Activated T-cell treated with anti-CD3 and anti-CD28 coated beads, Interleukin-2, amount 50 U/mL, for 24 hours (primary cell): ENCODE measurements at regions not wholly inside any gene's neighbourhood (a gene's known extent, or its start where the extent isn't known, plus 50 kb on each side); places are given as distances from the start of the nearest gene placed in this dataset.

ENCODE experiments used
- DNase-seq: peaks from one replicate; pipeline ENCODE4 v3.0.0-alpha.2; 2020
- H3K27ac Mint-ChIP-seq: 2 replicates; pipeline ENCODE4 v1.8.0; 2020; ENCODE audit warnings: mild to moderate bottlenecking, mixed read lengths
- H3K27me3 Mint-ChIP-seq: 2 replicates; pipeline ENCODE4 v1.8.0; 2020; ENCODE audit warnings: mixed read lengths
- H3K36me3 Mint-ChIP-seq: 2 replicates; pipeline ENCODE4 v1.8.0; 2020; ENCODE audit warnings: low read depth, mixed read lengths
- H3K4me1 Mint-ChIP-seq: 2 replicates; pipeline ENCODE4 v1.8.0; 2020; ENCODE audit warnings: low read depth, mixed read lengths
- H3K4me3 Mint-ChIP-seq: 2 replicates; pipeline ENCODE4 v1.8.0; 2020; ENCODE audit warnings: mild to moderate bottlenecking, moderate library complexity, mixed read lengths
- H3K9me3 Mint-ChIP-seq: 2 replicates; pipeline ENCODE4 v1.8.0; 2020; ENCODE audit warnings: mixed read lengths

- no peak for DNase-seq
- Mint-ChIP-seq H3K9me3 (no peaks in the 10 kb centered on the region), H3K27me3 (peaks cover 2% of the 10 kb centered on the region), H3K4me3 (no peak overlapping the region), H3K4me1 (no peaks in the 10 kb centered on the region), H3K36me3 (no peaks in the 10 kb centered on the region), H3K27ac (no peak overlapping the region)
Observed at GRCh38 chr4:89549907-89550306, 242.3 kb upstream of the GPRIN3 start.

GRCh38 chr4:89545315-89545714 is 237.7 kb upstream of the GPRIN3 start:
- no peaks in the 10 kb centered on the region for H3K36me3 Mint-ChIP-seq
- H3K4me3 Mint-ChIP-seq, result no peak overlapping the region
- H3K27ac Mint-ChIP-seq, result no peak overlapping the region
- peaks cover 2% of the 10 kb centered on the region for H3K27me3 Mint-ChIP-seq
- H3K9me3 Mint-ChIP-seq, result peaks cover 5% of the 10 kb centered on the region
- H3K4me1 Mint-ChIP-seq, result peaks cover under 1% of the 10 kb centered on the region
- no peak for DNase-seq

DNA sequence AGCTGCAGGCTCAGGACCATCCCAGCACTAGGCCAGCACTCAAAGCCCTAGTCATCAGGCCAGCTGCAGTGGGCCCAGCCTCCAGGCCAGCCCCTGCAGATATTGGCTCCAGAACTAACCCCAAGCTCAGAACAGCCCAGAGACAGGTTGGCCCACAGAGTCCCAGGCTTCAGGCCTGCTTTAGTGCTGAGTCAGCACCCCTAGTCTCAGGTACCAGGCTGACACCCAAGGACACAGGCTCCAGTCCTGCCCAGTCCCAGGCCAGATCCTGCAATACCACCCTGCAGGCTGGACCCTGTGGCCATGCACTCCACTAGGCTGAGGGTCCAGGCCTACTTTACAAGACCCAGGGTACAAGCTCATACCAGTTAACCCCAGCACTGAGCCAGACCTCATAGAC is 234.4 kb upstream of the GPRIN3 start:
- Mint-ChIP-seq H3K27me3 (peaks cover 10% of the 10 kb centered on the region), H3K36me3 (no peaks in the 10 kb centered on the region), H3K4me1 (peaks cover 8% of the 10 kb centered on the region), H3K9me3 (peaks cover 5% of the 10 kb centered on the region), H3K27ac (no peak overlapping the region), H3K4me3 (no peak overlapping the region)
- no peak for DNase-seq

GRCh38 chr4:89539797-89540711 is 232.5 kb upstream of the GPRIN3 start:
- Mint-ChIP-seq H3K4me1 (peaks cover 8% of the 10 kb centered on the region), H3K27me3 (peaks cover 20% of the 10 kb centered on the region), H3K9me3 (peaks cover 5% of the 10 kb centered on the region), H3K4me3 (no peak overlapping the region), H3K36me3 (no peaks in the 10 kb centered on the region), H3K27ac (no peak overlapping the region)
- no peak for DNase-seq

GRCh38 chr4:89539374-89539773 is 231.8 kb upstream of the GPRIN3 start:
- H3K36me3 Mint-ChIP-seq, result no peaks in the 10 kb centered on the region
- no peak overlapping the region for H3K27ac Mint-ChIP-seq
- no peak overlapping the region for H3K4me3 Mint-ChIP-seq
- H3K27me3 Mint-ChIP-seq, result peaks cover 23% of the 10 kb centered on the region
- peaks cover 8% of the 10 kb centered on the region for H3K4me1 Mint-ChIP-seq
- peaks cover 2% of the 10 kb centered on the region for H3K9me3 Mint-ChIP-seq
- no peak for DNase-seq

DNA sequence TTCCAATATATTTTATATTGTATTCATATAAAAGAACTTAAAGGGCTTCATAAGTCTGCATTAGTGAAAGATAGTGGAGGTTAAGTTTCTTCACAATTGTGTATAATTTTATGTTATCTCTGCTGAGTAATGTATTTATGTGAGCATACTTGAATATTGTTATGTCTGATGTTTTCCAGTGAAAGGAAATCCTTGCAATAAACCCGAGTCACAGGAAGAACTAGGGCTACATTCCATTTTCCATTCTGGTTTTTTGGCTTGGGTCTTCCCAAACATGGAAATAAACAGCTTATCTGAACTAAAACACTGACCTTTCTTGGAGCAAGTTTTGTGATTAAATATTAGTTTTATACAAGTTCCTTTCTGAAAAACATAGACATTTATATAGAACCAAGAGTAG is 231.3 kb upstream of the GPRIN3 start:
- Mint-ChIP-seq H3K27me3 (peaks cover 27% of the 10 kb centered on the region), H3K27ac (no peak overlapping the region), H3K9me3 (no peaks in the 10 kb centered on the region), H3K4me1 (peaks cover 8% of the 10 kb centered on the region), H3K36me3 (no peaks in the 10 kb centered on the region), H3K4me3 (no peak overlapping the region)
- no peak for DNase-seq

GRCh38 chr4:89538171-89538570 is 230.6 kb upstream of the GPRIN3 start:
- DNase-seq, result no peak
- peaks cover 31% of the 10 kb centered on the region for H3K27me3 Mint-ChIP-seq
- H3K27ac Mint-ChIP-seq, result no peak overlapping the region
- H3K36me3 Mint-ChIP-seq, result no peaks in the 10 kb centered on the region
- no peak overlapping the region for H3K4me3 Mint-ChIP-seq
- peaks cover 8% of the 10 kb centered on the region for H3K4me1 Mint-ChIP-seq
- H3K9me3 Mint-ChIP-seq, result no peaks in the 10 kb centered on the region

DNA sequence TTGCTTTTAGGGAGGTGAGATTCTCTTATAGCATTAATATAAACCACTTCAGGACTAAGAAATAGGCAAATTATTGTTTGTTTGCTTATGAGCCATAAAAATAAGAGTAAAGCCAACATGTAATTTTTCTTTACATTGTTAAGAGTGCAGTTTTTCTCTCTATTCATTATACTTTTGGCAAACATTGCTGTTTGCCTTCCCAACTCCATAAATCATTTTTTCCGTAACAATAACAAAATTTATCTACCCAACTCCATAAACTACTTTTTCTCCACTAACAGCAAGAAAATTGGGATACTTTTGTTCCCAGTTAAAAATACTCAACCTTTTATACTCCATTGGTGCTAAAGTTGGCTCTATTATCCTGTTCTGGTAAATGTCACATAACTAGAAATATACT is 229.7 kb upstream of the GPRIN3 start:
- peaks cover 8% of the 10 kb centered on the region for H3K4me1 Mint-ChIP-seq
- DNase-seq, result no peak
- H3K27ac Mint-ChIP-seq, result no peak overlapping the region
- H3K36me3 Mint-ChIP-seq, result no peaks in the 10 kb centered on the region
- no peaks in the 10 kb centered on the region for H3K9me3 Mint-ChIP-seq
- H3K27me3 Mint-ChIP-seq, result peaks cover 35% of the 10 kb centered on the region
- no peak overlapping the region for H3K4me3 Mint-ChIP-seq

DNA sequence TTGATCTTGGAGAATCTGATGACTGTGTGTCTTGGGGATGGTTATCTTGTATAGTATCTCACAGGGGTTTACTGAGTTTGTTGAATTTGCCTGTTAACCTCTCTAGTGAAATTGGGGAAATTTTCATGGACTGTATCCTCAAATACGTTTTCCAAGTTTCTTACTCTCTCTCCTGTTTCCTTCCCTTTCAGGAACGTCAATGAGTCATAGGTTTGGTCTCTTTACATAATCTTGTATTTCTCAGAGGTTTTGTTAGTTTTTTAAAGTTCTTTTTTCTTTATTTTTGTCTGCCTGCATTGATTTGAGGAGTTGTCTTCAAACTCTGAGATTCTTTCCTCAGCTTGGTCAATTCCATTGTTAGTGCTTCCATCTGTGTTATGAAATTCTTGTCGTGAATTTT is 227.7 kb upstream of the GPRIN3 start:
- H3K27ac Mint-ChIP-seq, result no peak overlapping the region
- H3K4me3 Mint-ChIP-seq, result no peak overlapping the region
- DNase-seq, result no peak
- peaks cover 8% of the 10 kb centered on the region for H3K4me1 Mint-ChIP-seq
- H3K36me3 Mint-ChIP-seq, result no peaks in the 10 kb centered on the region
- H3K9me3 Mint-ChIP-seq, result no peaks in the 10 kb centered on the region
- H3K27me3 Mint-ChIP-seq, result peaks cover 43% of the 10 kb centered on the region

- Mint-ChIP-seq H3K4me1 (peaks cover under 1% of the 10 kb centered on the region), H3K27me3 (peaks cover 45% of the 10 kb centered on the region), H3K36me3 (no peaks in the 10 kb centered on the region), H3K27ac (no peak overlapping the region), H3K9me3 (no peaks in the 10 kb centered on the region), H3K4me3 (no peak overlapping the region)
- no peak for DNase-seq
Observed at GRCh38 chr4:89534356-89534755, 226.8 kb upstream of the GPRIN3 start.

DNA sequence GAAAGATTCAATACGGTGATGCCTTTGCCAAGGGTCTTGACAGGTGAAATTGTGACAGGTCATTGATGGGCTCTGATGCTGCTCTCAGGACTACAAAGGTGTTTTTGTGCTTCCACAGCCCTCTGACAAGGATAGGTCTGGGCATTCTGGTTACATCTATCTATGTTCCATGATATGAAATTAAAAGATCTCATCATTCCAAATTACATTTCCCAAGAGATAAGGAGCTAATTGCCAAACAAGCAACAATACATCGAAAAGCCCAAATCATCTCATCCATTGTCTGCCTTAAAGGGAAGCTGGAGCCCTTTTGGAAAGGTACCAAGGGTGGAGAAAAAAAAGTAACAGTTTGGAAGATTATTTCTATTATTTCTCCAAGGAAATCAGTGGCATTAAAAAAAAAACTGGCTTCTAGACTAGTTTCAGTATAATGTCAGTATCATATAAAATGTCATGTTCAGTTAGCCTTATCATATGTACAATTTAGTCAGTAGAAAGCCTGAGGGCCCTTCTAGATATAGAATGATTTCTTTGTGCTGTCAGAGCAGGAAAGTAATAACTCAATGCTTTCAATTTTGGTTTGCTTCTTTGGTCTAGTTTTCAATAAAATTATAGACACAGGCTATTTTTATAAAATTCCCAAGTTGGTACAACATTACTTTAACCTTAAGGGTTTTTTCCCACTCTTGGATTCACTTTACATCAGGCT is 224.5 kb upstream of the GPRIN3 start:
- H3K9me3 Mint-ChIP-seq, result no peaks in the 10 kb centered on the region
- H3K27me3 Mint-ChIP-seq, result peaks cover 51% of the 10 kb centered on the region
- no peaks in the 10 kb centered on the region for H3K36me3 Mint-ChIP-seq
- H3K27ac Mint-ChIP-seq, result no peak overlapping the region
- H3K4me1 Mint-ChIP-seq, result peaks cover 10% of the 10 kb centered on the region
- no peak for DNase-seq
- no peak overlapping the region for H3K4me3 Mint-ChIP-seq

DNA sequence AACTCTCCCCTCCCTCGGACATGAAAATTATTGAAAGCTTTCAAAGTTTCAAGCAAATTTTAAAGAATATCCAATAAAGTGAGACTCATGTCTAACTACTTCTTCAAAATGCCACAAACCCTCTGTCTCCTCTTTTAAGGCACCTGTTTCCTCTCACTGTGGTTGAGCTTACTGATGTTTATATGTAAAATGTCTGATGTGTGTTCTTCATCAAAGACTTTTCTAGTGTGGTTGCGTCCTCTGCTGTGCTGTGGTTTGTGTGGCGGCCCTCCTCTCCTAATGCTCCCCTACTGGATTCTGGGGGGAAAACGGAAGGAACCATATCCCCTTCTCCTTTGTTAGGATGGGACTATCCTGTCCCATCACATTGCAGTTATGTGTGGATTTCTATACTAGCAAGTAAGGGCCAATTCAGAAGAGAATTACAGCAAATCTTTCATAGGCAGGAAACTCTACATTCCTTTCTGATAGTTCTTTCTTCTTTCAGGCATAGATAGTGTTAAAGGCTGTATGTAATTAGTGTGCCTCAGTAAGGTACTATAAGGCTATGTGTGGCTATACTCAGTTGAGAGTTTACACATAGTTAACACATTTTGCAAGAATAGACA is 221.0 kb upstream of the GPRIN3 start:
- DNase-seq, result no peak
- H3K27ac Mint-ChIP-seq, result no peak overlapping the region
- H3K36me3 Mint-ChIP-seq, result no peaks in the 10 kb centered on the region
- peaks cover 10% of the 10 kb centered on the region for H3K4me1 Mint-ChIP-seq
- peaks cover 54% of the 10 kb centered on the region for H3K27me3 Mint-ChIP-seq
- no peak overlapping the region for H3K4me3 Mint-ChIP-seq
- no peaks in the 10 kb centered on the region for H3K9me3 Mint-ChIP-seq

GRCh38 chr4:89521826-89522225 is 214.2 kb upstream of the GPRIN3 start:
- no peak for DNase-seq
- H3K36me3 Mint-ChIP-seq, result no peaks in the 10 kb centered on the region
- H3K4me1 Mint-ChIP-seq, result no peaks in the 10 kb centered on the region
- no peak overlapping the region for H3K4me3 Mint-ChIP-seq
- peaks cover 59% of the 10 kb centered on the region for H3K27me3 Mint-ChIP-seq
- H3K27ac Mint-ChIP-seq, result no peak overlapping the region
- no peaks in the 10 kb centered on the region for H3K9me3 Mint-ChIP-seq

DNA sequence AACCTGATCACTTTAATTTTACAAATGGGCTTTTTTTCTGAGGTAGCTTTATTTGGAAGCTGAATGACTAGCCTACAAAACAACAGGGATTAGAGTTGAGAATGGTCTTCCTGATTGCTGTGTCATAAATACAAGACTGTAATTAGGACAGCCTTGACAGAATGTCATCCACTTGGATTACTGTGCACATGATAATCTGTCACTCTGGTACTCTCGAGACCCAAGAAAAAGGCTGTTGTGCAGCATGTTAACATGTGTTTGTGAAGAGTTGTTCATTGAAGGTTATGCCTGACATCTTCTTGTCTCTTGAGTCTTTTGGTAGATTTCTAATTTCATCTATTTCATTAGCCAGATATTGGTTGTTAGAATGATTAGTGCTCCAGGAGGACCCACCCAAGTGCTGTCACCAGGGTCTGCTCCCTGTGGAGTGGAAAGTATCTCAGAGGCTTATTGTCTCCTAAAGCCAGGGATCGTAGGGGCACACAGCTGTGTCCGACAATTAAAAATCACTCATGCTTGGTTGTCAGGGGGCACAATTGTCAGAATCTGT is 212.2 kb upstream of the GPRIN3 start:
- no peak overlapping the region for H3K27ac Mint-ChIP-seq
- no peaks in the 10 kb centered on the region for H3K36me3 Mint-ChIP-seq
- no peak for DNase-seq
- no peaks in the 10 kb centered on the region for H3K4me1 Mint-ChIP-seq
- peaks cover 55% of the 10 kb centered on the region for H3K27me3 Mint-ChIP-seq
- no peak overlapping the region for H3K4me3 Mint-ChIP-seq
- H3K9me3 Mint-ChIP-seq, result no peaks in the 10 kb centered on the region
